ENCODE measurements at regions not wholly inside any gene's neighbourhood (a gene's known extent, or its start where the extent isn't known, plus 50 kb on each side); places are given as distances from the start of the nearest gene placed in this dataset. TPM values are rescaled to one million over a fixed set of nuclear protein-coding genes. Genes with fewer than 3 reads are reported as not detected.

DNA sequence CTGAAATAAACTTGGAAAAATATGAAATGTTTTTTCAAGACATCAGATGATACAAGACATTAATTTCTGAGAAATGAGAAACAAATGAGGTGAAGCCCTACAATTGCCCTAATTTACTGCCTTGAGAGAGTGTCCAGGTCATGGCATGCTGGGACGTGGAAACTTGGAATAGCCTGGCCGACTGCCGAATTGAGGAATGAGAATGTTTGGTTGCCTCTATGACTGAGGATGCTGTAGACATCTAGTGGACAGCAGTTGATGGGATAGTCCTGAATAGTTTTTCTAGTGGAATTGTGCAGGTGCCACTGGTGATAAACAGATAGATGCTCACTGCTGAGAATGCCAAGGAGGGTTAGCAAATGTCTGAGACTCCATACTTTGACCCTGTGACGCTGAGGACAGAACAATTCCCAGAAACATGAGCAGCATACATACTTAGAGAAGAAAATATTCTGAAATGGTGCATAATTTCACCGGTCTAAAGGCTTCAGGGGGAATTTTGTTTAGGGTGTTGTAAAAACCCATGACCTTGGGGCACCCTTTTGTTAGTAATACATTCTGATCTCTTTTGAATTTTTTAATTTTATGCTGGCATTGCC is 56.5 kb upstream of the CWC22 start:
- TF ChIP-seq, protein P1, sequence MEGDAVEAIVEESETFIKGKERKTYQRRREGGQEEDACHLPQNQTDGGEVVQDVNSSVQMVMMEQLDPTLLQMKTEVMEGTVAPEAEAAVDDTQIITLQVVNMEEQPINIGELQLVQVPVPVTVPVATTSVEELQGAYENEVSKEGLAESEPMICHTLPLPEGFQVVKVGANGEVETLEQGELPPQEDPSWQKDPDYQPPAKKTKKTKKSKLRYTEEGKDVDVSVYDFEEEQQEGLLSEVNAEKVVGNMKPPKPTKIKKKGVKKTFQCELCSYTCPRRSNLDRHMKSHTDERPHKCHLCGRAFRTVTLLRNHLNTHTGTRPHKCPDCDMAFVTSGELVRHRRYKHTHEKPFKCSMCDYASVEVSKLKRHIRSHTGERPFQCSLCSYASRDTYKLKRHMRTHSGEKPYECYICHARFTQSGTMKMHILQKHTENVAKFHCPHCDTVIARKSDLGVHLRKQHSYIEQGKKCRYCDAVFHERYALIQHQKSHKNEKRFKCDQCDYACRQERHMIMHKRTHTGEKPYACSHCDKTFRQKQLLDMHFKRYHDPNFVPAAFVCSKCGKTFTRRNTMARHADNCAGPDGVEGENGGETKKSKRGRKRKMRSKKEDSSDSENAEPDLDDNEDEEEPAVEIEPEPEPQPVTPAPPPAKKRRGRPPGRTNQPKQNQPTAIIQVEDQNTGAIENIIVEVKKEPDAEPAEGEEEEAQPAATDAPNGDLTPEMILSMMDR (IDR thresholded peaks at IDR 0.05; ENCODE audit: insufficient read depth, low read depth, low read length), result no peak
- no peak for DNase-seq (ENCODE audit: low read depth)
- no peak overlapping the region for H3K4me3 ChIP-seq (ENCODE audit: low read depth, low read length)

DNA sequence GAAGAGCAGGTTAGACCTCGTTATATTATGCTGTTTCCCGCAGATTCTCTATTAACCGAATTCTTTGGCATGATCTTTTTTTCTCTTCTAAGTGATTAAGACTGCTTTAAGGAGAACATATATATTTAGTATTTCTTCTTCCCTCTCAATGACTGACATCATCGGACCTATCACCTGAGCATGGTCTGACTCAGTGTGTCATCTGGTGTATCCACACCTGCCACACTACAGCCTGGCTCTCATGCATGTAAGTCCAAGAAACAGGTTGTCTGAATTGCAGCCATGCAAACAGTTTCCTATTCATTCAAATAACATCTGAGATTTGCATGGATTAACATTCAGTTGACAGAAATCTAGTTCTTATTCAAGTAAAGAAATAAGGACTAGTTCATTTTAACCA is 55.1 kb upstream of the CWC22 start:
- TF ChIP-seq, protein P1 (IDR thresholded peaks at IDR 0.05; ENCODE audit: insufficient read depth, low read depth, low read length), result no peak
- no peak for DNase-seq (ENCODE audit: low read depth)
- H3K4me3 ChIP-seq (ENCODE audit: low read depth, low read length), result no peak overlapping the region

DNA sequence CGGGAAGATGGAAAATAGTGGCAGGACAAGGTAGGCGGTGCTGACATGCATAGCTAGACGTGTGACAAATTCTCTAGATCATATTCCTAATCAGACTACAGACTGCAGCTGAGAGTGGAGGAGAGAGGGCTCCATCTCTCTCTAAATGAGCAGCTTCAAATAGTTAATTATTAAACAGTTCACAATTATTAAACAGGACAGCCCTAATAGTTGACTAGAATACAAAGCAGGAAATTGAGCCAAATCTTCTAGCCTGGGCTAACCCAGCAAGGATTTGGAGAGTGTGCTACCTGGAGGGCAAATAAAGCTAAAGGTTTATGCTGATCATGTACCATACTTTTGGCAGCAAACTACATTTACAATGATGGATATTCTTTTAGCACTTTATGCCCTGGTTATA is 54.4 kb upstream of the CWC22 start:
- DNase-seq (ENCODE audit: low read depth), result no peak
- TF ChIP-seq, protein P1 (IDR thresholded peaks at IDR 0.05; ENCODE audit: insufficient read depth, low read depth, low read length), result no peak
- H3K4me3 ChIP-seq (ENCODE audit: low read depth, low read length), result no peak overlapping the region

GRCh38 chr2:180061085-180061484 is 54.0 kb upstream of the CWC22 start:
- DNase-seq (ENCODE audit: low read depth), result no peak
- no peak overlapping the region for H3K4me3 ChIP-seq (ENCODE audit: low read depth, low read length)
- TF ChIP-seq, protein P1 (IDR thresholded peaks at IDR 0.05; ENCODE audit: insufficient read depth, low read depth, low read length), result no peak

DNA sequence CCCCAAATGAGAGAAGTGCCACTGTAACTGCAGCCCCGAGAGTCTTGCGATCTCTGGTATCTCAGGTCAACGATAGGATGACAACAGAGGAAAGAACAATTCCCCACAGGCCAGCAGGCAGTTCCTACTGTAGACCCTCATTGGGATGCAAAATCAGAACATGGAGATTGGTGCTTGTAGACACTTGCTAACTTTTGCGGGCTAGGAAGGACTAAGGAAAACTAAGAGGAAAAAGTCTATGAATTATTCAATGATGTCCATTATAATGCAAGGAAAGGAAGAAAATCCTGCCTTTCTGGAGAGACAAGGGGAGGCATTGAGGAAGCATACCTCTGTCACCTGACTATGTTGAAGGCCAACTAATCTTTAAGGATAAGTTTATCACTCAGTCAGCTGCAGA is 51.9 kb upstream of the CWC22 start:
- TF ChIP-seq, protein P1 (IDR thresholded peaks at IDR 0.05; ENCODE audit: insufficient read depth, low read depth, low read length), result no peak
- no peak for DNase-seq (ENCODE audit: low read depth)

DNA sequence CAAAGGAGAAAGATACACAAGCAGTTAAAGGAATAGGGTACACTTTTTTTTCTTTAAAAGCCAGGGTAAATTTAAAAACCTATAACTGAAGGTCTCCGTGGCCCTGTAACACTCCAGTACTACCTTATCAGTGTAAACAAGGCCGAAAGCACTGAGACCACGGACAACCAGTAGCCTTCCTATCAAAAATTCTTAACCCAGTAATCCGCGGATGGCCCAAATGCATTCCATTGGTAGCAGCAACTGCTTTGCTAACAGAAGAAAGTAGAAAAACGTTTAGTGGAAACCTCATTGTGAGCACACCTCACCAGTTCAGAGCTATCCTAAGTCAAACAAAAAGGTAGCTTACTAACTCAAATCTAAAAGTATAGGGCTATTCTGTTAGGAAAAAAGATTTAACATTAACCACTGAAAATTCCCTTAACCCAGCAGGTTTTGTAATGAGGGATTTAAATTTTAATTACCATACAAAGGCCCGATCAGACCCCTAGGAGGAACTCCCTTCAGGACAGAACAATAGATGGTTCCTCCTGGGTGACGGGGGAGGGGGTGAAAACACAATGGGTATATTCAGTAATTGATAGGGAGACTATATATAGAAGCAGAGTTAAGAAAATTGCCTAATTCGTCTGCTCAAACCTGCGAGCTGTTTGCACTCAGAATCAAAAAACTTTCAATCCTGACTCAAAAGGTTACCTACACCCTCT is 50.8 kb upstream of the CWC22 start:
- TF ChIP-seq, protein P1 (IDR thresholded peaks at IDR 0.05; ENCODE audit: insufficient read depth, low read depth, low read length), result no peak
- no peak for DNase-seq (ENCODE audit: low read depth)
- no peak overlapping the region for H3K4me3 ChIP-seq (ENCODE audit: low read depth, low read length)

More for the DNA sequence above, 51.9 kb upstream of the CWC22 start:
- H3K4me3 ChIP-seq (ENCODE audit: low read depth, low read length), result no peak overlapping the region

Small RNA genes lying in the stretch of these regions (small RNA-seq; reads per million reads assigned to genes)
- not detected for gene AC012669.1
